IMR-90 (cell line): ENCODE measurements at regions not wholly inside any gene's neighbourhood (a gene's known extent, or its start where the extent isn't known, plus 50 kb on each side); places are given as distances from the start of the nearest gene placed in this dataset.

Experiments used
- CEBPB ChIP-seq: IDR thresholded peaks from 2 replicates; pipeline ENCODE4 v1.6.1; 2012; ENCODE audit warnings: low read depth, low read length, improper control_type of control experiment
- CHD1 ChIP-seq: IDR thresholded peaks from 2 replicates; pipeline ENCODE4 v1.6.1; 2012; ENCODE audit warnings: low read depth, low read length, improper control_type of control experiment
- CTCF ChIP-seq: conservative IDR thresholded peaks from 2 replicates; pipeline ENCODE4 v1.5.1; 2012; ENCODE audit warnings: mild to moderate bottlenecking, low read depth, low read length, improper control_type of control experiment
- ELK1 ChIP-seq: fragments of 150-350 bp; IDR thresholded peaks from 2 replicates; pipeline ENCODE4 v1.6.1; 2016; ENCODE audit warnings: low read depth, mild to moderate bottlenecking, low read length, moderate library complexity, borderline replicate concordance
- FOS ChIP-seq: fragments of 150-350 bp; IDR thresholded peaks from 2 replicates; pipeline ENCODE4 v1.6.1; 2016; ENCODE audit warnings: low read depth, low read length
- MAFK ChIP-seq: IDR thresholded peaks from 2 replicates; pipeline ENCODE4 v1.6.1; 2012; ENCODE audit warnings: low read depth, low read length, improper control_type of control experiment
- MXI1 ChIP-seq: IDR thresholded peaks from 2 replicates; pipeline ENCODE4 v1.6.1; 2012; ENCODE audit warnings: low read depth, mild to moderate bottlenecking, low read length, moderate library complexity, borderline replicate concordance
- POLR2A ChIP-seq: IDR thresholded peaks from 2 replicates; pipeline ENCODE4 v1.6.1; 2012; ENCODE audit warnings: mild to moderate bottlenecking, low read depth, low read length
- RAD21 ChIP-seq: IDR thresholded peaks from 2 replicates; pipeline ENCODE4 v1.6.1; 2012; ENCODE audit warnings: low read length, improper control_type of control experiment
- RCOR1 ChIP-seq: IDR thresholded peaks from 2 replicates; pipeline ENCODE4 v1.6.1; 2012; ENCODE audit warnings: mild to moderate bottlenecking, low read length, improper control_type of control experiment; ENCODE audit not compliant: insufficient replicate concordance
- RFX5 ChIP-seq: IDR thresholded peaks from 2 replicates; pipeline ENCODE4 v1.8.0; 2012; ENCODE audit warnings: low read depth, mild to moderate bottlenecking, low read length, moderate library complexity
- SMC3 ChIP-seq: fragments of 150-350 bp; IDR thresholded peaks from 2 replicates; pipeline ENCODE4 v1.6.1; 2016; ENCODE audit warnings: low read depth, mild to moderate bottlenecking, antibody characterized with exemption, low read length, moderate library complexity
- USF2 ChIP-seq: fragments of 150-350 bp; IDR thresholded peaks from 2 replicates; pipeline ENCODE4 v1.6.1; 2017; ENCODE audit warnings: mild to moderate bottlenecking, antibody characterized with exemption, low read length, low read depth

GRCh38 chr5:53423724-53424123 is 56.7 kb upstream of the FST start:
- TF ChIP-seq CTCF, result no peak
- no peak for TF ChIP-seq POLR2A
- TF ChIP-seq CEBPB, result no peak
- no peak for TF ChIP-seq MXI1
- no peak for TF ChIP-seq SMC3
- TF ChIP-seq MAFK, result no peak
- no peak for TF ChIP-seq RFX5
- TF ChIP-seq CHD1, result no peak
- TF ChIP-seq RAD21, result no peak
- TF ChIP-seq RCOR1, result no peak
- no peak for TF ChIP-seq USF2
- TF ChIP-seq ELK1, result no peak
- no peak for TF ChIP-seq FOS
